T-cell (primary cell): ENCODE measurements at regions not wholly inside any gene's neighbourhood (a gene's known extent, or its start where the extent isn't known, plus 50 kb on each side); places are given as distances from the start of the nearest gene placed in this dataset.
A peak's percentile ranks its signal among the peaks of the same experiment; 100 is the strongest.

Experiments
- ATAC-seq, 4 experiments: fragments of 200-7000 bp in 3 of 4; fragments of 150-1000 bp in 1 of 4; cut with Tn5 transposase; replicated peaks in 1 of 4; 1 replicate in 3 of 4; 2 replicates in 1 of 4; pipeline ENCODE4 v1.10.0; 2021; ENCODE audit warnings: moderate library complexity in 3 of 4, mild to moderate bottlenecking in 2 of 4, moderate number of reproducible peaks in 1 of 4
- CTCF ChIA-PET, 2 donors: fragments of 300-600 bp; sonication (Branson Sonifier 250); formaldehyde crosslinking; loops; one replicate each; lab custom pipeline; 2022; ENCODE audit warnings: antibody characterized with exemption in 2 of 2; lab: Charles Lee
- POLR2A ChIA-PET, 2 donors: fragments of 300-600 bp; sonication (Branson Sonifier 250); formaldehyde crosslinking; loops; one replicate each; lab custom pipeline; 2022; ENCODE audit warnings: antibody characterized with exemption in 2 of 2; lab: Charles Lee
- DNase-seq, 35 experiments: peaks; one replicate each; pipeline versions ENCODE4 v3.0.0 to v3.0.0-alpha.2; 2013 to 2023
- H3K27ac ChIP-seq: one replicate; pipeline ENCODE4 v1.5.1; 2013; ENCODE audit warnings: low read length
- H3K27me3 ChIP-seq, 2 experiments: replicated peaks in 1 of 2; 1 replicate in 1 of 2; 2 replicates in 1 of 2; pipeline versions ENCODE4 v1.6.1 to v1.7.0; 2013; ENCODE audit warnings: low read length in 1 of 2, mixed read lengths in 1 of 2; ENCODE audit not compliant: control insufficient read depth in 2 of 2, insufficient read depth in 2 of 2; ENCODE audit errors: extremely low read depth in 1 of 2
- H3K36me3 ChIP-seq, 2 donors: 1 replicate in 1 of 2; 2 replicates in 1 of 2; pipeline versions ENCODE4 v1.6.1 to v1.7.0; 2013; ENCODE audit warnings: low read length in 1 of 2; ENCODE audit not compliant: control insufficient read depth in 2 of 2, insufficient read depth in 1 of 2; ENCODE audit errors: extremely low read depth in 1 of 2
- H3K4me1 ChIP-seq, 2 experiments: 1 replicate in 1 of 2; 2 replicates in 1 of 2; pipeline versions ENCODE4 v1.6.1 to v1.7.0; 2013; ENCODE audit warnings: low read length in 2 of 2, mixed read lengths in 1 of 2; ENCODE audit not compliant: insufficient read depth in 2 of 2, control insufficient read depth in 1 of 2; ENCODE audit errors: extremely low read depth in 1 of 2
- H3K4me3 ChIP-seq, 2 donors: 1 replicate in 1 of 2; 2 replicates in 1 of 2; pipeline versions ENCODE4 v1.5.1 to v1.7.0; 2013; ENCODE audit warnings: mild to moderate bottlenecking in 2 of 2, low read length in 1 of 2, moderate library complexity in 1 of 2; ENCODE audit not compliant: control insufficient read depth in 1 of 2; ENCODE audit errors: extremely low read depth in 1 of 2
- H3K9me3 ChIP-seq: 2 replicates; pipeline ENCODE4 v1.7.0; 2013
- H3K27ac Mint-ChIP-seq, 2 donors: one replicate each; pipeline ENCODE4 v1.8.0; 2020 to 2021; ENCODE audit warnings: mild to moderate bottlenecking in 2 of 2, mixed read lengths in 2 of 2
- H3K27me3 Mint-ChIP-seq, 2 donors: one replicate each; pipeline ENCODE4 v1.8.0; 2021 to 2022; ENCODE audit warnings: mixed read lengths in 2 of 2
- H3K36me3 Mint-ChIP-seq: one replicate; pipeline ENCODE4 v1.8.0; 2021; ENCODE audit warnings: mixed read lengths
- H3K4me1 Mint-ChIP-seq, 3 donors: one replicate each; pipeline ENCODE4 v1.8.0; 2020 to 2022; ENCODE audit warnings: mixed read lengths in 3 of 3, mild to moderate bottlenecking in 1 of 3
- H3K4me3 Mint-ChIP-seq, 3 donors: one replicate each; pipeline ENCODE4 v1.8.0; 2020 to 2022; ENCODE audit warnings: mild to moderate bottlenecking in 3 of 3, mixed read lengths in 3 of 3, moderate library complexity in 3 of 3
- H3K9me3 Mint-ChIP-seq, 3 donors: one replicate each; pipeline ENCODE4 v1.8.0; 2020 to 2022; ENCODE audit warnings: mixed read lengths in 3 of 3
- WGBS: methylation state at CpG from one replicate; pipeline ENCODE4 v1.1.5; 2013; ENCODE audit warnings: missing lambda C conversion rate; ENCODE audit not compliant: insufficient coverage; 5-methylcytosine and 5-hydroxymethylcytosine counted together

GRCh38 chr14:96663491-96664067, 133.6 kb upstream of the VRK1 start:
- no peaks in the 10 kb centered on the region for H3K9me3 ChIP-seq
- H3K36me3 ChIP-seq, result no peaks in the 10 kb centered on the region
- no peak overlapping the region for H3K4me3 ChIP-seq
- H3K4me1 ChIP-seq, result no peaks in the 10 kb centered on the region
- H3K4me1 Mint-ChIP-seq, result no peaks in the 10 kb centered on the region
- WGBS, result 85% methylated on average over 3 of the region's 10 CpGs
- ChIA-PET CTCF (no interaction called here), POLR2A (no interaction called here)
- DNase-seq (no peak), ATAC-seq (no peak)
- H3K27ac Mint-ChIP-seq, result no peak overlapping the region
- peaks cover 59% of the 10 kb centered on the region in 2 donors for H3K27me3 Mint-ChIP-seq
- no peaks in the 10 kb centered on the region for H3K9me3 Mint-ChIP-seq
- H3K36me3 Mint-ChIP-seq, result no peaks in the 10 kb centered on the region
- H3K4me3 Mint-ChIP-seq, result no peak overlapping the region
- peaks cover 2 to 41% of the 10 kb centered on the region in 2 experiments for H3K27me3 ChIP-seq
- no peak overlapping the region for H3K27ac ChIP-seq

GRCh38 chr14:96666088-96666487, 131.1 kb upstream of the VRK1 start:
- Mint-ChIP-seq H3K36me3 (no peaks in the 10 kb centered on the region), H3K9me3 (no peaks in the 10 kb centered on the region), H3K27ac (no peak overlapping the region), H3K4me3 (no peak overlapping the region), H3K4me1 (no peaks in the 10 kb centered on the region), H3K27me3 (peaks cover 41 to 45% of the 10 kb centered on the region in 2 donors)
- H3K9me3 ChIP-seq, result no peaks in the 10 kb centered on the region
- ATAC-seq (no peak), DNase-seq (no peak)
- H3K27me3 ChIP-seq, result peaks cover 2 to 29% of the 10 kb centered on the region in 2 experiments
- no peak overlapping the region for H3K4me3 ChIP-seq
- CTCF ChIA-PET, result no interaction called here
- H3K27ac ChIP-seq, result no peak overlapping the region
- H3K4me1 ChIP-seq, result no peaks in the 10 kb centered on the region
- 65% methylated on average over 5 of the region's 6 CpGs for WGBS
- H3K36me3 ChIP-seq, result no peaks in the 10 kb centered on the region
- POLR2A ChIA-PET, result no interaction called here

GRCh38 chr14:96670391-96670790, 126.8 kb upstream of the VRK1 start:
- no peaks in the 10 kb centered on the region for H3K9me3 ChIP-seq
- no peak overlapping the region for H3K4me3 Mint-ChIP-seq
- ATAC-seq (no peak), DNase-seq (no peak)
- no peak overlapping the region for H3K27ac ChIP-seq
- peaks cover 33 to 49% of the 10 kb centered on the region in 2 donors for H3K27me3 Mint-ChIP-seq
- no peaks in the 10 kb centered on the region for H3K4me1 Mint-ChIP-seq
- CTCF ChIA-PET, result no interaction called here
- no peak overlapping the region for H3K4me3 ChIP-seq
- POLR2A ChIA-PET, result no interaction called here
- WGBS, result 77% methylated on average over 2 of the region's 2 CpGs
- H3K36me3 Mint-ChIP-seq, result no peaks in the 10 kb centered on the region
- no peaks in the 10 kb centered on the region for H3K36me3 ChIP-seq
- H3K27ac Mint-ChIP-seq, result peak overlapping the region in 1 of 2 donors; percentile 23
- H3K4me1 ChIP-seq, result no peaks in the 10 kb centered on the region
- H3K9me3 Mint-ChIP-seq, result no peaks in the 10 kb centered on the region
- H3K27me3 ChIP-seq, result peaks cover 2 to 21% of the 10 kb centered on the region in 2 experiments

- Mint-ChIP-seq H3K9me3 (no peaks in the 10 kb centered on the region), H3K4me3 (no peak overlapping the region), H3K4me1 (no peaks in the 10 kb centered on the region), H3K36me3 (no peaks in the 10 kb centered on the region), H3K27me3 (peaks cover 30 to 54% of the 10 kb centered on the region in 2 donors), H3K27ac (no peak overlapping the region)
- 100% methylated on average over 2 of the region's 3 CpGs for WGBS
- CTCF ChIA-PET, result no interaction called here
- Histone ChIP-seq H3K4me1 (no peaks in the 10 kb centered on the region), H3K36me3 (no peaks in the 10 kb centered on the region), H3K4me3 (no peak overlapping the region), H3K9me3 (no peaks in the 10 kb centered on the region), H3K27me3 (peaks cover 2 to 14% of the 10 kb centered on the region in 2 experiments), H3K27ac (no peak overlapping the region)
- no peak for DNase-seq
- POLR2A ChIA-PET, result no interaction called here
- ATAC-seq, result no peak
Observed at GRCh38 chr14:96671218-96671617, 126.0 kb upstream of the VRK1 start.

DNA sequence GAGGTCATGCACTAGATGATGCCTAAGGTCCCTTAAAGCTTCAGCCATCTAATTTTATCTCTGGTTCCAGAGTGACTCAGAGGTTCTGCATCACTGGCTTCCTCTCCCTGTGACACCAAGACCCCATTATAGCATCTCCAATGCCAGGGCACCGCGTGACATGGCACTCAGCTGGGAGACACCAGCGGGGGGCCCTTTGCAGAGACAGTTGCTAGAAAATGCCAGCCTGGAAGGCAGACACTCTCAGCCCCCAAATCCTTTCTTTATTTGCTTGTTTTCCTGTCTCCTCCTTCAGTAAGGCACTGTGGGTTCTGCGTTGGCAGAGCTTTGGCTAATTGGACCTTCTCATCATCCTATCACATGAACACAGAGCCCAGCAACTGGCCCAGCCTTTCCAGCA, 123.5 kb upstream of the VRK1 start:
- H3K36me3 Mint-ChIP-seq, result no peaks in the 10 kb centered on the region
- H3K27me3 Mint-ChIP-seq, result peaks cover 32 to 55% of the 10 kb centered on the region in 2 donors
- H3K4me1 Mint-ChIP-seq, result no peaks in the 10 kb centered on the region
- H3K4me3 Mint-ChIP-seq, result no peak overlapping the region
- H3K27me3 ChIP-seq, result peaks cover 0 to 16% of the 10 kb centered on the region in 2 experiments
- ATAC-seq, result no peak
- H3K9me3 Mint-ChIP-seq, result peaks cover 0 to 3% (median 0%) of the 10 kb centered on the region in 3 donors
- H3K4me3 ChIP-seq, result no peak overlapping the region
- H3K9me3 ChIP-seq, result no peaks in the 10 kb centered on the region
- no peak overlapping the region for H3K27ac ChIP-seq
- 88% methylated on average over 3 of the region's 4 CpGs for WGBS
- H3K27ac Mint-ChIP-seq, result no peak overlapping the region
- H3K4me1 ChIP-seq, result no peaks in the 10 kb centered on the region
- DNase-seq, result no peak
- no peaks in the 10 kb centered on the region for H3K36me3 ChIP-seq
- POLR2A ChIA-PET, result no interaction called here
- CTCF ChIA-PET, result no interaction called here

DNA sequence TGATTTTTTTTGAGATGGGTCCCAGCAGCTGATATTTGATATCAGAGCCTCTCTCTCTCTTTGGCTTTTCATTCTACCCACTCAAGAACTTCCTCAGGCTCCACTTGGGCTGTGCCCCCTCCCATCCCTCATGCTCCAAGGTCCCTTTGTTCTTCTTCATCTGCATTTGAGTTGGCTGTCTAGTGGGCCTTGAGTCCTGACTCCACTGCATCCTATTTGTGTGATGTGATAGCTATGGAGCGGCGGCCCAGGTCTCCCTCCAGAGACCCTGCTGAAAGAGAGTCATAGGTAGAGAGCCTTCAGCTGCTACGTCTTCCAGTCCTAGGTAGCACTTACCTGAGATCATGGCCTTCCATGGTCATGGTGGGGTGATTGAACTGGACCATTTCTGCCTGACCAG, 123.1 kb upstream of the VRK1 start:
- Mint-ChIP-seq H3K9me3 (peaks cover 0 to 3% (median 0%) of the 10 kb centered on the region in 3 donors), H3K4me3 (no peak overlapping the region), H3K27ac (no peak overlapping the region), H3K4me1 (no peaks in the 10 kb centered on the region), H3K36me3 (no peaks in the 10 kb centered on the region), H3K27me3 (peaks cover 32 to 55% of the 10 kb centered on the region in 2 donors)
- Histone ChIP-seq H3K27ac (no peak overlapping the region), H3K36me3 (no peaks in the 10 kb centered on the region), H3K4me1 (no peaks in the 10 kb centered on the region), H3K9me3 (no peaks in the 10 kb centered on the region), H3K27me3 (peaks cover 0 to 17% of the 10 kb centered on the region in 2 experiments), H3K4me3 (no peak overlapping the region)
- DNase-seq (no peak), ATAC-seq (no peak)
- CTCF ChIA-PET, result no interaction called here
- WGBS, result 58% methylated on average over 2 of the region's 3 CpGs
- POLR2A ChIA-PET, result no interaction called here

GRCh38 chr14:96676166-96676565, 121.0 kb upstream of the VRK1 start:
- ATAC-seq, result no peak
- peaks cover 0 to 3% (median 0%) of the 10 kb centered on the region in 3 donors for H3K9me3 Mint-ChIP-seq
- H3K27ac Mint-ChIP-seq, result no peak overlapping the region
- Histone ChIP-seq H3K4me3 (no peak overlapping the region), H3K4me1 (no peaks in the 10 kb centered on the region), H3K27ac (no peak overlapping the region), H3K27me3 (peaks cover 0 to 23% of the 10 kb centered on the region in 2 experiments), H3K36me3 (no peaks in the 10 kb centered on the region), H3K9me3 (no peaks in the 10 kb centered on the region)
- DNase-seq, result no peak
- H3K36me3 Mint-ChIP-seq, result no peaks in the 10 kb centered on the region
- peaks cover 36 to 55% of the 10 kb centered on the region in 2 donors for H3K27me3 Mint-ChIP-seq
- ChIA-PET CTCF (no interaction called here), POLR2A (no interaction called here)
- H3K4me1 Mint-ChIP-seq, result no peaks in the 10 kb centered on the region
- H3K4me3 Mint-ChIP-seq, result no peak overlapping the region
